HEK293T (cell line): ENCODE measurements at regions not wholly inside any gene's neighbourhood (a gene's known extent, or its start where the extent isn't known, plus 50 kb on each side); places are given as distances from the start of the nearest gene placed in this dataset.

Experiments used
- CTCF ChIA-PET: fragments of 350-600 bp; formaldehyde crosslinking; extraction: SDS; loops from one replicate; lab custom pipeline; 2021; ENCODE audit warnings: antibody characterized with exemption, inconsistent platforms; lab: Yijun Ruan, JAX
- POLR2A ChIA-PET: fragments of 350-600 bp; formaldehyde crosslinking; extraction: SDS; loops from one replicate; lab custom pipeline; 2020; ENCODE audit warnings: antibody characterized with exemption, inconsistent platforms; lab: Yijun Ruan, JAX
- DNase-seq: peaks from one replicate; pipeline ENCODE4 v3.0.0; 2012; ENCODE audit warnings: mixed read lengths; ENCODE audit errors: extremely low spot score
- ARNT ChIP-seq: fragments of 450-650 bp; IDR thresholded peaks from 2 replicates; pipeline ENCODE4 v1.6.1; 2017; ENCODE audit warnings: mild to moderate bottlenecking
- BHLHE40 ChIP-seq: fragments of 450-650 bp; IDR thresholded peaks from 2 replicates; pipeline ENCODE4 v1.6.1; 2016; ENCODE audit warnings: mild to moderate bottlenecking, moderate library complexity, borderline replicate concordance
- CTBP1 ChIP-seq: fragments of 450-650 bp; IDR thresholded peaks from 2 replicates; pipeline ENCODE4 v1.6.1; 2016; ENCODE audit warnings: borderline replicate concordance
- ELF4 ChIP-seq: fragments of 450-650 bp; IDR thresholded peaks from 2 replicates; pipeline ENCODE4 v1.6.1; 2017; ENCODE audit warnings: antibody characterized with exemption
- FOXA1 ChIP-seq: fragments of 450-650 bp; IDR thresholded peaks from 2 replicates; pipeline ENCODE4 v1.6.1; 2016; ENCODE audit warnings: mild to moderate bottlenecking
- FOXK2 ChIP-seq: fragments of 450-650 bp; IDR thresholded peaks from 2 replicates; pipeline ENCODE4 v1.6.1; 2016; ENCODE audit warnings: mild to moderate bottlenecking
- FOXM1 ChIP-seq: fragments of 450-650 bp; IDR thresholded peaks from 2 replicates; pipeline ENCODE4 v1.6.1; 2017; ENCODE audit warnings: mild to moderate bottlenecking, borderline replicate concordance
- HDGF ChIP-seq: fragments of 450-650 bp; IDR thresholded peaks from 2 replicates; pipeline ENCODE4 v1.6.1; 2017; ENCODE audit warnings: antibody characterized with exemption, borderline replicate concordance
- L3MBTL2 ChIP-seq: fragments of 450-650 bp; conservative IDR thresholded peaks from 2 replicates; pipeline ENCODE4 v1.6.1; 2016; ENCODE audit warnings: mild to moderate bottlenecking
- LEF1 ChIP-seq: fragments of 450-650 bp; IDR thresholded peaks from 2 replicates; pipeline ENCODE4 v1.6.1; 2017; ENCODE audit warnings: mild to moderate bottlenecking, borderline replicate concordance
- NFRKB ChIP-seq: fragments of 450-650 bp; IDR thresholded peaks from 2 replicates; pipeline ENCODE4 v1.6.1; 2016; ENCODE audit warnings: mild to moderate bottlenecking, moderate library complexity
- SP1 ChIP-seq: fragments of 450-650 bp; IDR thresholded peaks from 2 replicates; pipeline ENCODE4 v1.6.1; 2017
- SUZ12 ChIP-seq: fragments of 450-650 bp; IDR thresholded peaks from 2 replicates; pipeline ENCODE4 v1.6.1; 2016; ENCODE audit warnings: mild to moderate bottlenecking
- TARDBP ChIP-seq: fragments of 450-650 bp; IDR thresholded peaks from 2 replicates; pipeline ENCODE4 v1.6.1; 2016
- ZNF384 ChIP-seq: fragments of 450-650 bp; IDR thresholded peaks from 2 replicates; pipeline ENCODE4 v1.6.1; 2016
- TF ChIP-seq, protein P1 (sequence below): fragments of 450-650 bp; IDR thresholded peaks from 2 replicates; pipeline ENCODE4 v1.6.1; 2016

DNA sequence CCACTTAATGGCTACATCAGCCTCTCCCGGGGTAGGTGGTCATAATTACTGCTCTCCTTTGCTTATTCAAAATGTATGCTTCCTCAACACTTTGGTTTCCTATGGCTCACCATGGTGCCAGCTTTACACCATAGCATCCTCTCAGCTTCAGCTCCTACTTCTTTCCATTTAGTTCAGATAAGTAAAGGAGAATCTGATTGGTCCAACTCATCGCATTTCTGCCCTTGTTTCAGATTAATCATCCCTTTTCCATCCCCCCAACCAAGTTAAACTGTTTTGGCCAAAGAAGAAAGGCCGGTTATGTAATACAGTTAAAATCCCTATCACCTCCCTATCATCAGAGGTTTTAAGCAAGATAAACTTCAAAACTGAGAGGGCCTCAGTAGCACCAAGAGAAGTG lies 130.5 kb downstream of the CETN3 start:
- no peak for DNase-seq
- POLR2A ChIA-PET = no interaction called here
- CTCF ChIA-PET = no interaction called here
- TF ChIP-seq HDGF = no peak

DNA sequence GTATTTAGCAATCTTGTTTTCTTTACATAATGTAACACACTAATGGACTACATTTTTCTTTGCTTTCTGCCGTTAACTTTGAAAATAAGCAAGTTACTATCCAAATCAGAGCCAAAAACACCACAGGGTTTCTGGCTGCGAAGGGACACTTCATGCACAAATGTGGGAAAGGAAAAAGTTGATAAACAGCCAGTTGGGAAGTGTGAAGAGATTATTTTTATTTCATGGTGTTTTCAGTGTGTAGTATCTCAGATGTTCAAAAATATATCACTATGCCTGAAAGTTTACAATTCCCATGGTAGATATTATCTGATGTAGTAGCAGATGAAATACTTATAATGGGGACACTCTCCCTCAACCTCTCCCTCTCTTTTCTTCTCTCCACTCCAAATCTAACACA lies 135.3 kb downstream of the CETN3 start:
- POLR2A ChIA-PET = no interaction called here
- no peak for DNase-seq
- no peak for TF ChIP-seq NFRKB
- no peak for TF ChIP-seq SP1
- TF ChIP-seq, protein P1, sequence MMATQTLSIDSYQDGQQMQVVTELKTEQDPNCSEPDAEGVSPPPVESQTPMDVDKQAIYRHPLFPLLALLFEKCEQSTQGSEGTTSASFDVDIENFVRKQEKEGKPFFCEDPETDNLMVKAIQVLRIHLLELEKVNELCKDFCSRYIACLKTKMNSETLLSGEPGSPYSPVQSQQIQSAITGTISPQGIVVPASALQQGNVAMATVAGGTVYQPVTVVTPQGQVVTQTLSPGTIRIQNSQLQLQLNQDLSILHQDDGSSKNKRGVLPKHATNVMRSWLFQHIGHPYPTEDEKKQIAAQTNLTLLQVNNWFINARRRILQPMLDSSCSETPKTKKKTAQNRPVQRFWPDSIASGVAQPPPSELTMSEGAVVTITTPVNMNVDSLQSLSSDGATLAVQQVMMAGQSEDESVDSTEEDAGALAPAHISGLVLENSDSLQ = no peak
- no peak for TF ChIP-seq FOXK2
- no peak for TF ChIP-seq ELF4
- no peak for TF ChIP-seq CTBP1
- TF ChIP-seq SUZ12 = no peak
- no peak for TF ChIP-seq FOXM1
- no peak for TF ChIP-seq ZNF384
- TF ChIP-seq FOXA1 = no peak
- no peak for TF ChIP-seq LEF1
- TF ChIP-seq HDGF = no peak
- no peak for TF ChIP-seq TARDBP
- TF ChIP-seq BHLHE40 = no peak
- no peak for TF ChIP-seq L3MBTL2
- CTCF ChIA-PET = no interaction called here

DNA sequence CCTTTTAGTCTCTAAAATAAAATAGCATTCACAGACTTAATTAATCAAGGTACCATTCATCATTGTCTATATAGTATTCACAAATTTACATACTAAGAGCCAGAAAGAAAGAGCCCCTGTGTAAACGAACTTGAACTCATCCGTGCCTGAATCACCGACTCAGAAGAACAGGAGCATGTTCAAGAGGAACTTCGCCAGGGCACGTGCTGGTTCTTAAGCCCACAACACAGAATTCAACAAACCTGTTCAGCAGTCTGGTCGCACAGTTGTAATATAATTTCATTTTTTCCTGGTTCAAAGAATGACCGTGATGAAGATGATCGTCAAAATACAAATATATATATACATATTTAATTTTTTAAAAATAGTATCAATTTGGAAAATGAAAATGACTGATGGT lies 141.9 kb downstream of the CETN3 start:
- POLR2A ChIA-PET = no interaction called here
- CTCF ChIA-PET = no interaction called here
- TF ChIP-seq CTBP1 (no peak), ZNF384 (no peak)

DNA sequence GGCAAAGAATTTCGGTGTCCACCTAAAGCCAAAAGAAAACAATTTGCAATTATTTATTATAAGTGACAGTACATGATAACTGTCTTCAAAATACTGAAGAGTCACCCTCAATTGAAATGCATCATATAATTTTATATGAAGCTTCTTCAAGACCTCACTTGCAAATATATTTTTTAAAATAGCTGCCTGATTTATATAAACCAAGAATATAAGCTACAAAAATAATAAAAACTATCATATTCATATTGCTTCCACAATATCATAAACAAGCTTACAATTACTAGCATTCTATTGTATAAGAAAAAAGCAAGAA lies 144.1 kb downstream of the CETN3 start:
- TF ChIP-seq LEF1 (no peak), FOXM1 (no peak), NFRKB (no peak), HDGF (no peak), ELF4 (no peak), CTBP1 (no peak), FOXA1 (no peak), L3MBTL2 (no peak), ZNF384 (no peak), BHLHE40 (no peak), SP1 (no peak)
- TF ChIP-seq, protein P1 = no peak
- ChIA-PET CTCF (interaction anchor here (0.6 to 1.2 kb wide), 7 partner anchors 10 to 1538 kb away, joined by 3 to 5 read pairs (median 4); no protein-coding TSS in a partner anchor), POLR2A (no interaction called here)
- DNase-seq = no peak

More for the DNA sequence above, 141.9 kb downstream of the CETN3 start:
- no peak for DNase-seq

DNA sequence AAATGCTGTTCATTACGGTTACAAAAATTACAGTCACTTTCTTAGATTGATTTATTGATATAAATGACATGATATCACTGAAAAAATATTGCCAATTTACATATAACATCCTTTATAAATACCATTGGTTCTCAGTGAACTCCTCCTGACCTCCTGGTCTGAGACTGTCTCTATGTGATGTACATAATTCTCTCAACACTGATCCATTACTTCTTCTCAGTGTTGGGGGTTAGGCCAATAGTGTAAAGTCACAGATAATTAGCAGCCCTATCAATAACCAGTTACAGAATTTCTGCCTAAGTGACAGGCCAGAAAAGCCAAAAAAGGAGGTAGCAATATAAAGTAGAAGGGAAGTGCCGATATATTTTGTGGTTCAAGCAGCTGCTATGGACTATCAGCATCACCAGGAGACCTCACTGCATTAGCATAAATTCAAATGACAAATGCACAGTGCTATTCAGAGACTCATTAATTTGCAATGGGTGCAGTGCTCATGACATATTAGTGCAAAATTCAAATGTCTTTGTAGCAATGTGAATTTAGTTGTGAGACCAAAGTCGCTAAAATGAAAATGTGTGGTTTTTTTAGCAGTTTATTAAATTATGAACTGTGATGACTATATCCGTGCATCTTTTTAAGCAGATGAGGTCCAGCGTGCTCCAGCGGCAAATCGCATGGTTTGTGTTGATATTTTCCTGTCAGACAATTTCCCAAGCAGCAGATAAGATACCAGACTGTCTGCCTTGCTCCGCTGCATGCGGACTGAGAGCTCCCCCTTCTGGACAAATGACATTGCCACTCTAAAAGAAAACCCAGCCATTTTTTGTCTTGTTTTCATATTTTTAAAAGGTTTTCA lies 144.6 kb downstream of the CETN3 start:
- peak; percentile 66 for DNase-seq
- ChIA-PET CTCF (interaction anchor here (0.6 to 1.2 kb wide), 6 partner anchors 11 to 1537 kb away, joined by 3 to 5 read pairs (median 4); no protein-coding TSS in a partner anchor), POLR2A (no interaction called here)
- TF ChIP-seq CTBP1 (no peak), SUZ12 (no peak), HDGF (no peak), FOXM1 (no peak), ARNT (no peak), NFRKB (no peak), LEF1 (no peak), SP1 (no peak), L3MBTL2 (no peak), ZNF384 (no peak), ELF4 (no peak), FOXK2 (no peak), FOXA1 (no peak), TARDBP (no peak), BHLHE40 (no peak)
- TF ChIP-seq, protein P1 = no peak

DNA sequence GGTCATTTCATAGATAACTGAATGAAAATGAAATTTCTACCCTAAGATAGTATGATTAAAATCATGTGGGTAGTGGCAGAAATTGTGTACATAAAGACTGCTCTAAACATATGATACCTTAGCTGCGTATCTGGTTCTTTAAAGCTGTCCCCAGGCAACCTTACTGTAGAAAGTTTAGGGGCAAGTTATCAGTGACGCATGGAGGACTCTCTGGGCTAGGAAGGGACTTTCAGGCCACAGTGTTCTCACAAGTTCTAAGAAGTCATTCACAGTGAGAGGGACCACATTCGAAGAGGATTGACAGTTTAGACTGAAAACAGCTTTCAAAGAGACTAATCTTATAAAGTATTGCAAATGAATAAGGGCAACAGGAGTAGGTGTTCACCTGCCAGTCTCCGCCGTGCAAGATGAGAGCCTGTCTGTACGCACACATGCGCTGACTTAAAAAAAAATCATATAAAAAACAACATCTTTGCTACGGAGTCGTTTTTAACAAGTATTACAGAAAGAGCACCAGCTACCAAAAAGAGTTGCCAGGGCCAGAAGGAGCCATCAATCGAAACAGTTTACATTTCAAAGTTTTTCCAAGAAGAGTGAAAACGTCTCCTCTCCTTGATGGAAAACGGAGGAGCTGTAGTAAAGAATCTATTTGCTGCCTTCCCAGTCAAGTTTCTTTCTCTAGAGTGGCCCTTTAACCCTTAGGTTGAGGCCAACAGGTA lies 146.3 kb downstream of the CETN3 start:
- no peak for DNase-seq
- TF ChIP-seq ZNF384 (no peak), FOXK2 (no peak), ELF4 (no peak), SUZ12 (no peak), TARDBP (no peak), HDGF (no peak), L3MBTL2 (no peak), LEF1 (no peak), BHLHE40 (no peak), ARNT (no peak), FOXA1 (no peak)
- TF ChIP-seq, protein P1 = no peak
- ChIA-PET CTCF (interaction anchor here (0.6 to 1.3 kb wide), 3 partner anchors 28 to 372 kb away, joined by 3 read pairs; no protein-coding TSS in a partner anchor), POLR2A (no interaction called here)
